OCI-LY1 (cell line): ENCODE measurements at regions not wholly inside any gene's neighbourhood (a gene's known extent, or its start where the extent isn't known, plus 50 kb on each side); places are given as distances from the start of the nearest gene placed in this dataset.

ENCODE experiments used
- CTCF ChIP-seq: fragments of 200-600 bp; sonication (generic), shearing (Covaris generic); IDR thresholded peaks from 2 replicates; pipeline ENCODE4 v1.5.1; 2017; ENCODE audit warnings: mild to moderate bottlenecking, antibody characterized with exemption, low read length, moderate library complexity, mixed read lengths
- EZH2 ChIP-seq: fragments of 200-600 bp; sonication (generic), shearing (Covaris generic); IDR thresholded peaks from 2 replicates; pipeline ENCODE4 v1.8.0; 2017; ENCODE audit warnings: borderline replicate concordance, mixed run types, mild to moderate bottlenecking, antibody characterized with exemption, low read length, moderate library complexity, mixed read lengths

- TF ChIP-seq CTCF (no peak), EZH2 (no peak)
These were observed 73.8 kb upstream of the HNF1B start for GRCh38 chr17:37818689-37819088.
